OCI-LY7 (cell line): ENCODE measurements at regions not wholly inside any gene's neighbourhood (a gene's known extent, or its start where the extent isn't known, plus 50 kb on each side); places are given as distances from the start of the nearest gene placed in this dataset.

Source experiments
- CTCF ChIP-seq: fragments of 200-600 bp; sonication (generic); conservative IDR thresholded peaks from 2 replicates; pipeline ENCODE4 v1.5.1; 2014; ENCODE audit warnings: mild to moderate bottlenecking, antibody characterized with exemption, low read length, moderate library complexity, mixed read lengths
- EZH2phosphoT487 ChIP-seq: fragments of 200-600 bp; sonication (generic); IDR thresholded peaks from 2 replicates; pipeline ENCODE4 v1.6.1; 2018; ENCODE audit warnings: low read depth, borderline replicate concordance, mild to moderate bottlenecking, mixed run types, antibody characterized with exemption, low read length, moderate library complexity, mixed read lengths

DNA sequence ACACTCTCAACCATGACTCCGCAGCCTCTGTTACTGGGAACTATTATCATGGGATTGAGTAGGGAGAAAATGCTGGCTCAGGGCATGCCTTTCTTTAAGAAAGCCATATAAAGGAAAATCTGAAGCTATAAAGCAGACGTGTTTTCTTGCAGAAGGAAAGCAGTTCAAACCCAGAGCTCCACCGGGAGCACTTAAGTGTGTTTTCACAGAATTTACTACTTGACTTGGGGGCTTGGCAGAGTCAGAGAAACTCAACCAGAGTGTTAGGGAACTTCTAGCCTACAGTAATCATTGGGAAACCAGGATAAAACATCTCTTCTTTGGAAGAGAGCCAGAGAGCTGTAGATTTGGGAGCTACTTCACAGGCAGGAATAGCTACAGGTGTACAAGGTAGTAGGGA, 283.4 kb upstream of the ADRA1B start:
- TF ChIP-seq CTCF = no peak
- TF ChIP-seq EZH2phosphoT487 = no peak
